Stromal cell of bone marrow (primary cell): ENCODE measurements at regions not wholly inside any gene's neighbourhood (a gene's known extent, or its start where the extent isn't known, plus 50 kb on each side); places are given as distances from the start of the nearest gene placed in this dataset.

ENCODE experiments used
- DNase-seq: peaks from one replicate; pipeline ENCODE4 v3.0.0-alpha.2; 2012; ENCODE audit warnings: low read depth

- DNase-seq: no peak
These were observed 1132.4 kb downstream of the RAPGEF2 start for GRCh38 chr4:160235285-160235684.

- no peak for DNase-seq
These were observed 1132.9 kb downstream of the RAPGEF2 start for GRCh38 chr4:160235771-160236170.

GRCh38 chr4:160238790-160239189 is 1135.9 kb downstream of the RAPGEF2 start:
- DNase-seq: no peak

- no peak for DNase-seq
These were observed 1144.3 kb downstream of the RAPGEF2 start for GRCh38 chr4:160247091-160247656.

- DNase-seq: no peak
These were observed 1148.8 kb downstream of the RAPGEF2 start for GRCh38 chr4:160251522-160252170.

GRCh38 chr4:160257318-160257717 is 1154.4 kb downstream of the RAPGEF2 start:
- DNase-seq: no peak

GRCh38 chr4:160265014-160265413 is 1162.1 kb downstream of the RAPGEF2 start:
- DNase-seq: no peak

GRCh38 chr4:160265836-160266235 is 1163.0 kb downstream of the RAPGEF2 start:
- peak; percentile 10 for DNase-seq

GRCh38 chr4:160276785-160277325 is 1174.0 kb downstream of the RAPGEF2 start:
- no peak for DNase-seq

- no peak for DNase-seq
These were observed 1180.2 kb downstream of the RAPGEF2 start for GRCh38 chr4:160283081-160283480.

- DNase-seq: no peak
These were observed 1181.6 kb downstream of the RAPGEF2 start for GRCh38 chr4:160284516-160284915.

- peak; percentile 5 for DNase-seq
These were observed 1183.2 kb downstream of the RAPGEF2 start for GRCh38 chr4:160286051-160286450.

GRCh38 chr4:160296476-160296875 is 1193.6 kb downstream of the RAPGEF2 start:
- DNase-seq: no peak

GRCh38 chr4:160299177-160299576 is 1196.3 kb downstream of the RAPGEF2 start:
- DNase-seq: no peak

GRCh38 chr4:160299608-160300007 is 1196.7 kb downstream of the RAPGEF2 start:
- DNase-seq: no peak

- no peak for DNase-seq
These were observed 1213.2 kb downstream of the RAPGEF2 start for GRCh38 chr4:160316036-160316435.

GRCh38 chr4:160318567-160319220 is 1215.8 kb downstream of the RAPGEF2 start:
- DNase-seq: peak; percentile 15

- peak; percentile 2 for DNase-seq
These were observed 1216.5 kb downstream of the RAPGEF2 start for GRCh38 chr4:160319221-160319867.

GRCh38 chr4:160319868-160320260 is 1217.0 kb downstream of the RAPGEF2 start:
- no peak for DNase-seq

- DNase-seq: no peak
These were observed 1223.2 kb downstream of the RAPGEF2 start for GRCh38 chr4:160326110-160326509.

- no peak for DNase-seq
These were observed 1244.3 kb downstream of the RAPGEF2 start for GRCh38 chr4:160347197-160347596.

GRCh38 chr4:160350944-160351343 is 1248.1 kb downstream of the RAPGEF2 start:
- DNase-seq: no peak

GRCh38 chr4:160352637-160353036 is 1249.8 kb downstream of the RAPGEF2 start:
- no peak for DNase-seq
